Astrocyte of the spinal cord (primary cell): ENCODE measurements at regions not wholly inside any gene's neighbourhood (a gene's known extent, or its start where the extent isn't known, plus 50 kb on each side); places are given as distances from the start of the nearest gene placed in this dataset.

Experiments
- DNase-seq: peaks from one replicate; pipeline ENCODE4 v3.0.0; 2011; ENCODE audit warnings: low read depth, low spot score
- H3K4me3 ChIP-seq: 2 replicates; pipeline ENCODE4 v1.5.1; 2011; ENCODE audit warnings: low read depth, mild to moderate bottlenecking, low read length, moderate library complexity
- in situ Hi-C: cut with HindIII; loops from 2 replicates; pipeline ENCODE4 v1.10.0; 2017; ENCODE audit warnings: low sequenced_read_pairs
- TF ChIP-seq, protein P1 (sequence below): IDR thresholded peaks from 2 replicates; pipeline ENCODE4 v1.5.1; 2012; ENCODE audit warnings: low read depth, mild to moderate bottlenecking, low read length, inconsistent platforms

GRCh38 chr5:52441768-52442167 lies 345.9 kb upstream of the ITGA1 start:
- in situ Hi-C loops = no loop called here

DNA sequence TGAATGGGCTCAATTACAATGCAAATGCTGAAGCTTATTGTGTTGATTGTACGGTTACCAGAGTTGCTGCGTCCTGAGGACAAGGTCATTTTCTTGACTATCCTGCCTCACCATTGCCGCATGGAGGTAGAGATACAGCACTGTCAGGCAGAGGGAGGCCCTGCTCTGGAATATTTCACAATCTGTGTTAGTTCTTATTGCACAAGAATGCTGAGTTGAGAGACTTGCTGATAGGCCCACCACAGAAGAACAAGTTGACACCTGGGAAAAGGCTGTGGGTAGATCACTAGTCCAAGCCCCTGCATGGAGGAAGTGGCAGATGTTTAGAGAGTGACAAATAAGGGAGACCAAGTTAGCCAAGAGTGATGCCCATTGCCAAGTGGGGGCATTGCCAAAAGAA lies 344.5 kb upstream of the ITGA1 start:
- in situ Hi-C loops = no loop called here
- no peak for DNase-seq
- TF ChIP-seq, protein P1, sequence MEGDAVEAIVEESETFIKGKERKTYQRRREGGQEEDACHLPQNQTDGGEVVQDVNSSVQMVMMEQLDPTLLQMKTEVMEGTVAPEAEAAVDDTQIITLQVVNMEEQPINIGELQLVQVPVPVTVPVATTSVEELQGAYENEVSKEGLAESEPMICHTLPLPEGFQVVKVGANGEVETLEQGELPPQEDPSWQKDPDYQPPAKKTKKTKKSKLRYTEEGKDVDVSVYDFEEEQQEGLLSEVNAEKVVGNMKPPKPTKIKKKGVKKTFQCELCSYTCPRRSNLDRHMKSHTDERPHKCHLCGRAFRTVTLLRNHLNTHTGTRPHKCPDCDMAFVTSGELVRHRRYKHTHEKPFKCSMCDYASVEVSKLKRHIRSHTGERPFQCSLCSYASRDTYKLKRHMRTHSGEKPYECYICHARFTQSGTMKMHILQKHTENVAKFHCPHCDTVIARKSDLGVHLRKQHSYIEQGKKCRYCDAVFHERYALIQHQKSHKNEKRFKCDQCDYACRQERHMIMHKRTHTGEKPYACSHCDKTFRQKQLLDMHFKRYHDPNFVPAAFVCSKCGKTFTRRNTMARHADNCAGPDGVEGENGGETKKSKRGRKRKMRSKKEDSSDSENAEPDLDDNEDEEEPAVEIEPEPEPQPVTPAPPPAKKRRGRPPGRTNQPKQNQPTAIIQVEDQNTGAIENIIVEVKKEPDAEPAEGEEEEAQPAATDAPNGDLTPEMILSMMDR = no peak

More at GRCh38 chr5:52441768-52442167, 345.9 kb upstream of the ITGA1 start:
- TF ChIP-seq, protein P1 = no peak
- no peak for DNase-seq
- H3K4me3 ChIP-seq = no peak overlapping the region

GRCh38 chr5:52448111-52448510 lies 339.6 kb upstream of the ITGA1 start:
- DNase-seq = no peak
- in situ Hi-C loops = no loop called here
- TF ChIP-seq, protein P1 = no peak
- no peak overlapping the region for H3K4me3 ChIP-seq

More for the DNA sequence above, 344.5 kb upstream of the ITGA1 start:
- no peak overlapping the region for H3K4me3 ChIP-seq

DNA sequence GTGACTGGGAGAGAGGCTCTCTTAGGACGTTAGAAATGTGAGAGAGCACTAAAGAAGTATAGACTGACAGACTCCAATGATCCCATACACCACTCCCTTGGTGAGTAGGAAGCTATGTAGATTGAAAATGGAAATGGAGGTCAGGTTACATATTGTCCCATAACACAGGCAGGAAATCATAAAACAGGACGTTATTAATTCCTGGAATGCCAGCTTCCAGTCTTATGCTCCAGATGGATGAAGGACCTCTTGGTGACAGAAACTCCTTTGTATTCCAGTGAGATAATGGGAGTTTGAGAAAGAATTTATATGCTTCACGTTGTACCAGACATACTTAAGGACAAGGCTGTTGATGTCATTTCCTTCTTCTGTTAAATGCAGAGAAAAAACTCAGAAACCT lies 338.2 kb upstream of the ITGA1 start:
- no peak overlapping the region for H3K4me3 ChIP-seq
- DNase-seq = no peak
- in situ Hi-C loops = no loop called here
- TF ChIP-seq, protein P1 = no peak

DNA sequence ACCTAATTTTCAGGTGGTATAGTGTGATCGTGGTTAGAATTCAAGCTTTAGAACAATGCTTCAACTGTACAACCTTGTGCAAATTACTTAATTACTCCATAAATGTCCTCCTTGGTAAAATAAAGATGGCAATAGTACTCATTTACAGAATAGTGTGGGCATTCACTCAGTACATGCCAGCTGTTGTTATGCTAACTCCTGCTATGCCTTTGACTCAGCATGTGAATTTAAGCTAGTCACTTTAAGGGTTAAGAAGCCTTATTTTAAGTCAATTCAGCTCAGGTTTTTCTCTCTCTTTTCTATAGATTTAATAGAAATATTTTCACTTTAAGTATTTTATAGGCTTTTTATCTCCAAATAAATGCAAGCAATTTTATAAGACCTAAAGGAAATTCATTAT lies 335.6 kb upstream of the ITGA1 start:
- no peak for DNase-seq
- no peak overlapping the region for H3K4me3 ChIP-seq
- TF ChIP-seq, protein P1 = no peak
- in situ Hi-C loops = no loop called here

- TF ChIP-seq, protein P1 = no peak
- DNase-seq = no peak
- no peak overlapping the region for H3K4me3 ChIP-seq
- in situ Hi-C loops = no loop called here
Measured at GRCh38 chr5:52453176-52453575, 334.5 kb upstream of the ITGA1 start.

DNA sequence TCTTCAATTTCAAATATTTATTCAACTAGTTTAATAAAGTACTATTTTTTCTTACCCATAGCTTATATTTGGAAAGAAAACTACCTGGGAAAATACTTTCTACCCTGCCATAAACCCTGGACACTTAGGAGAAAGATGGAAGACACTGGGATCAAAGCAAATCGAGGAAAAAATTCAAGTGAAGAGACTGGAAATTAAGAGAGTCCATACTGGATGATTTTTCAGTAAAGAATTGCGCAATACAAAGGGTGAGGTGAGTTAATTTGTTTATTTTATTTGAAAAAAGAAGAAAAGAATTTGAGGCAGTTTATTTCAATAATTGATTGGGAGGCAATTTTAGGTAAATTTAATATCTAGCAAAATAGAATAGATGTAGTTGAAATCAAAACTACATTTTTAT lies 331.8 kb upstream of the ITGA1 start:
- TF ChIP-seq, protein P1 = no peak
- H3K4me3 ChIP-seq = no peak overlapping the region
- in situ Hi-C loops = no loop called here
- DNase-seq = no peak
